HL-60 (cell line): ENCODE measurements at regions not wholly inside any gene's neighbourhood (a gene's known extent, or its start where the extent isn't known, plus 50 kb on each side); places are given as distances from the start of the nearest gene placed in this dataset.

Source experiments
- DNase-seq, 2 experiments: peaks; one replicate each; pipeline ENCODE4 v3.0.0-alpha.2; 2010 to 2020; ENCODE audit warnings: low read depth in 1 of 2, low spot score in 1 of 2
- H3K27ac ChIP-seq: fragments of 250-450 bp; sonication (Bioruptor Pico); replicated peaks from 2 replicates; pipeline ENCODE4 v1.5.1; 2020; ENCODE audit warnings: mild to moderate bottlenecking, moderate library complexity
- H3K27me3 ChIP-seq: fragments of 250-450 bp; sonication (Bioruptor Pico); 2 replicates; pipeline ENCODE4 v1.5.1; 2021; ENCODE audit warnings: mild to moderate bottlenecking, moderate library complexity; ENCODE audit not compliant: insufficient read depth, poor library complexity, severe bottlenecking
- H3K4me3 ChIP-seq: replicated peaks from 2 replicates; pipeline ENCODE4 v1.5.1; 2011; ENCODE audit warnings: mild to moderate bottlenecking, control low read depth, low read length; ENCODE audit not compliant: insufficient read depth
- CTCF ChIP-seq: IDR thresholded peaks from one replicate; pipeline ENCODE4 v1.5.1; 2011; ENCODE audit warnings: low read length, control low read depth, inconsistent platforms; ENCODE audit not compliant: insufficient read depth
- GABPA ChIP-seq: IDR thresholded peaks from 2 replicates; pipeline ENCODE4 v1.6.1; 2012; ENCODE audit warnings: low read depth
- POLR2AphosphoS5 ChIP-seq: IDR thresholded peaks from 2 replicates; pipeline ENCODE4 v1.6.1; 2012; ENCODE audit warnings: low read depth
- REST ChIP-seq: IDR thresholded peaks from 2 replicates; pipeline ENCODE4 v1.6.1; 2012; ENCODE audit warnings: low read depth; ENCODE audit not compliant: insufficient replicate concordance
- SPI1 ChIP-seq: IDR thresholded peaks from 2 replicates; pipeline ENCODE4 v1.6.1; 2012; ENCODE audit warnings: low read depth, mild to moderate bottlenecking, borderline replicate concordance

DNA sequence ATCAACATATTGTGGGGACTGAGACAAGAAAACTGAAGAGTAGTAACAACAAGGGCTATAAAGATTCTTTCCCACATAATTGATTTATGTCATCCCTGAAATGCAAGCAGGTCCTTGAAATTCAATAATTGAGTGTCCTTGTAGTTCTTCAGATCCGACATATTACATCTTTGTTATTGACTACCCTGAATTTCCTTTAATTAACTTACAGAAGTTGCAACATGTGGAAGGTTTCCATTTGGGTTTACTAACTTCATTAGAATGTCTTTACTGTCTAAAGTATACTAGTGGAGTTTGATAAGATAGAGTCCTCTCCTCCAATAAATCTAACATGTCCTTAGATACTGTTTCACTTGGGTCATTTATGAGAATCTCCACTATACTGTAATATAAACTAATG is 951.8 kb downstream of the SLC6A15 start:
- Histone ChIP-seq H3K27ac (no peak overlapping the region), H3K4me3 (no peak overlapping the region), H3K27me3 (no peaks in the 10 kb centered on the region)
- TF ChIP-seq SPI1: no peak
- no peak for TF ChIP-seq POLR2AphosphoS5
- no peak for TF ChIP-seq REST
- TF ChIP-seq GABPA: no peak
- TF ChIP-seq CTCF: no peak
- no peak for DNase-seq

DNA sequence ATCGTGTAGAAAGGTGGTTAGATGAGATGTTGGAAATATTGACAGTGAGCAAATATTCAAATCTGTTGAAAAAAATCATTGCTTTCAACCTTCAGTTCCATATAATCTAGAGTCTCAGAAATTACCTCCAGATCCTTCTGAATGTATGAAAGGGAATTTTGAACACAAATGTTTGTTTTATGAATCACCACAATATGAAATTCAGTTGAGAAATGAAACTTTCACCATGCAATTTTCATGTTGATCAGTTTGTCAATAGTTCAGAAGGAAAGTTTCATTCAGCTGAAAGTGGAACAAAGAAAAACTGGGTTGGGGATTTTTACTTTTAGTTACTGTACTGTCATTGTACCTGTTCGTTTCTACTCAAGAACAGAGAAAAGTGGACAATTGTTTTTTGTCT is 953.6 kb downstream of the SLC6A15 start:
- no peak for DNase-seq
- TF ChIP-seq SPI1 (no peak), POLR2AphosphoS5 (no peak), CTCF (no peak), GABPA (no peak), REST (no peak)
- Histone ChIP-seq H3K27me3 (no peaks in the 10 kb centered on the region), H3K27ac (no peak overlapping the region), H3K4me3 (no peak overlapping the region)

- Histone ChIP-seq H3K4me3 (no peak overlapping the region), H3K27me3 (no peaks in the 10 kb centered on the region), H3K27ac (no peak overlapping the region)
- no peak for DNase-seq
- TF ChIP-seq SPI1: no peak
Observed at GRCh38 chr12:83954956-83955601, 957.5 kb downstream of the SLC6A15 start.

DNA sequence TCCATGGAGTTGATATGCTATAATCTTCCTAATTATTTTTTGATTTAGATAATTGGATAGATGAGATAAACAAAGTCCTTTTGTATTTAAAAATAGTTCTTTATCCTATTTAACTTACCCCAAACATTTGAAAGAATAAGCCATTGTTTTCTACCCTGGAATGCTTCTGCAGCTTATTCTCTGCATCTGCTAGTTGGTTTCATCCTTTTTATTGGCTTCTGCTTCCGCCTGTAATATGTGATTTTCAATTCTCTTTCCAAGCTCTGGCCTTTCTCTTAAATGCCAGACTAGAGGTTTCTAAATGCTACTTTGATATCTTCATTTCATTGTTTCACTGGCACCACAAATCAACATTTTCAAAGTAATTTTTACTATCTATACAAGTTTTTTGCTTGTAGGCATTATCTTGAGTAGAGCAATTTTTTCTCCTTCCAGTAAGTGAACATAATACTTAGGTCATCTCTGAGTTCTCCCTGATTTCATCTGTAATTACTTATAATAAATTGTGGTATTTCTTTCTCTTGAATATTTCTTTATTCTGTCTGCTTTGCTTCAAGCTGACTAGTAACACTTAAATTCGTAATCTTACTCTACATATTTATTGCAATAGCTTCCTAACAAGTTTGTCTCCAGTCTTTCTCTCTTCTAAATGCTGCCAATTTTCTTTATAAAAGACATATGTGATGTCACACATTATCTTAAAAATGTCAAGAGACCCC is 958.4 kb downstream of the SLC6A15 start:
- H3K27me3 ChIP-seq: no peaks in the 10 kb centered on the region
- TF ChIP-seq POLR2AphosphoS5: no peak
- no peak overlapping the region for H3K4me3 ChIP-seq
- no peak for DNase-seq
- H3K27ac ChIP-seq: no peak overlapping the region

DNA sequence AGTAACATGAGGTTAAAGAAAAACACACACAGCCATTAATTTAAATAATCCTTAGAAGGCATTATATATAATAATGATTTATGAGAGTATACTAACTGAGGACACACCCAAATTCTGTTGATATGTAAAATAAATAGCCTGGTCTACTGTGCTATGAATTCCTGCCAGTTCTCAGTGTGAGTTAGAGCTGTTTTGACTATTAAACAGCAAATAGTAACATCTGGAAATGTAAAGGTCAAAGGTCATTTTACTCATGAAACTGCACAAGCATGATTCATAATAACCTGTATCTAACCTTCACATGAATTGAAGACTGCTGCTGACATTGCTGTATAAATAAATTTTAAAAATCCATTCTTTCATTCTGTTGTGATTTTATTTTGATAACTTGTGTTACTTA is 966.7 kb downstream of the SLC6A15 start:
- no peak for DNase-seq
- Histone ChIP-seq H3K4me3 (no peak overlapping the region), H3K27ac (no peak overlapping the region), H3K27me3 (no peaks in the 10 kb centered on the region)
- TF ChIP-seq REST (no peak), POLR2AphosphoS5 (no peak), GABPA (no peak), CTCF (no peak), SPI1 (no peak)
